Left ventricle myocardium inferior (tissue), 1 donor: ENCODE measurements at regions not wholly inside any gene's neighbourhood (a gene's known extent, or its start where the extent isn't known, plus 50 kb on each side); places are given as distances from the start of the nearest gene placed in this dataset.
"Not testable (repeated sequence)": the region's sequence is repeated elsewhere in the genome, so short reads cannot be mapped to it uniquely, and the experiment has no call there.

ENCODE experiments used
- DNase-seq: peaks from one replicate; pipeline ENCODE4 v3.0.0-alpha.2; 2020
- H3K27ac ChIP-seq: fragments of 200-600 bp; replicated peaks from 2 replicates; pipeline ENCODE4 v1.8.0; 2021
- H3K27me3 ChIP-seq: fragments of 200-600 bp; 2 replicates; pipeline ENCODE4 v1.8.0; 2021; ENCODE audit warnings: low read depth
- H3K36me3 ChIP-seq: fragments of 200-600 bp; 2 replicates; pipeline ENCODE4 v1.8.0; 2021
- H3K4me1 ChIP-seq: fragments of 200-600 bp; 2 replicates; pipeline ENCODE4 v1.8.0; 2021
- H3K4me3 ChIP-seq: fragments of 200-600 bp; 2 replicates; pipeline ENCODE4 v1.8.0; 2021; ENCODE audit warnings: mild to moderate bottlenecking, moderate library complexity
- H3K9me3 ChIP-seq: fragments of 200-600 bp; replicated peaks from 2 replicates; pipeline ENCODE4 v1.8.0; 2021
- CTCF ChIP-seq: fragments of 200-600 bp; IDR thresholded peaks from 2 replicates; pipeline ENCODE4 v1.8.0; 2021; ENCODE audit warnings: antibody characterized with exemption, mild to moderate bottlenecking, borderline replicate concordance
- intact Hi-C: fragments of 100-400 bp; cut with micrococcal nuclease; formaldehyde crosslinking; loops from one replicate; pipeline ENCODE4 v1.11.0; 2022
- donor health status: DM: no; HTN: yes; CAD: no; lungs with severe emphysema.

DNA sequence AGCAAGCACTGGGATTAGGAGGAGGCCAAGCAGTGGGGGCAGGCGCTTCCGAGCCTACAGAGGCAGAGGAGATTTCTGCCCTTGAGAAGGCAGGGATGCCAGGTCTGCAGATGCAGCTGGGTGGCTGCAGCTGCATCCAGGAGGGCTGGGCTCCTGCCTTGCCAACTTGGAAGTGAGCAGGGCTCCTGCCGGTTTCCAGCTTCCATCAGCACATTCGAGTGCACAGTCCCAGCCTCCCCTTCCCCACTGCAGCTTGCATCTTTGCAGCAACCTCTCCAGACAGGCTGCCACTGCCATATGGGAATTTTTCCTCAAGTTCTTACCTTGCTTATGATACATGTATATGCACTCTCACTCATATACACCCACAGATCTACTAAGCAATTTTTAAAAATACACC is 1234.3 kb upstream of the B3GALT2 start:
- Histone ChIP-seq H3K36me3 (no peaks in the 10 kb centered on the region), H3K27me3 (no peaks in the 10 kb centered on the region), H3K27ac (no peak overlapping the region), H3K4me1 (no peaks in the 10 kb centered on the region), H3K4me3 (no peak overlapping the region), H3K9me3 (peaks cover 33% of the 10 kb centered on the region)
- intact Hi-C loops = no loop called here
- no peak for TF ChIP-seq CTCF
- no peak for DNase-seq

DNA sequence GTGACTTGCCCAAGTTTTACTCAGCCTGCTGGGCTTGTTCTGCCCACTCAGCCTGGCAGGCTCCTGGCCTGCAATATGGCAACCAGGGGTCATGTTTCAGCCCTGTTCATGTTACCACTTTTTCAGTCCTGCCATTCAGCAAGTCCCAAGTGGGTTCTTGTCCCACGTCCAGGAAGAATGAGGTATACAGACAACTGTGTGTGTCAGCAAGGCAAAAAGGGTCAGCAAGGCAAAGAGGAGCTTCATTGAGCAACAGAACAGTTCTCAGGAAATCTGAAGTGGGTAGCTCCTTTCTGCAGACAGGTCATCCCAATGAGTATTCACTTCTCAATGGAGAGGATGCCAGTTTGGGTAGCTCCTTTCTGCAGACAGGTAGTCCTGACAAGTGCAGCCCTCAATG is 1233.3 kb upstream of the B3GALT2 start:
- no peak for DNase-seq
- intact Hi-C loops = no loop called here
- Histone ChIP-seq H3K4me3 (no peak overlapping the region), H3K9me3 (peaks cover 43% of the 10 kb centered on the region), H3K27me3 (no peaks in the 10 kb centered on the region), H3K36me3 (no peaks in the 10 kb centered on the region), H3K27ac (no peak overlapping the region), H3K4me1 (no peaks in the 10 kb centered on the region)
- TF ChIP-seq CTCF = no peak

GRCh38 chr1:194410756-194411155 is 1224.3 kb upstream of the B3GALT2 start:
- no peaks in the 10 kb centered on the region for H3K36me3 ChIP-seq
- no peak for TF ChIP-seq CTCF
- no peak overlapping the region for H3K27ac ChIP-seq
- H3K27me3 ChIP-seq = no peaks in the 10 kb centered on the region
- peaks cover 21% of the 10 kb centered on the region for H3K9me3 ChIP-seq
- H3K4me1 ChIP-seq = no peaks in the 10 kb centered on the region
- DNase-seq = no peak
- no peak overlapping the region for H3K4me3 ChIP-seq
- intact Hi-C loops = no loop called here

- DNase-seq, H3K4me3 ChIP-seq, H3K36me3 ChIP-seq, H3K27ac ChIP-seq, H3K9me3 ChIP-seq, H3K4me1 ChIP-seq, H3K27me3 ChIP-seq, intact Hi-C loops: not testable (repeated sequence)
Observed at GRCh38 chr1:194407238-194407637, 1220.8 kb upstream of the B3GALT2 start.

DNA sequence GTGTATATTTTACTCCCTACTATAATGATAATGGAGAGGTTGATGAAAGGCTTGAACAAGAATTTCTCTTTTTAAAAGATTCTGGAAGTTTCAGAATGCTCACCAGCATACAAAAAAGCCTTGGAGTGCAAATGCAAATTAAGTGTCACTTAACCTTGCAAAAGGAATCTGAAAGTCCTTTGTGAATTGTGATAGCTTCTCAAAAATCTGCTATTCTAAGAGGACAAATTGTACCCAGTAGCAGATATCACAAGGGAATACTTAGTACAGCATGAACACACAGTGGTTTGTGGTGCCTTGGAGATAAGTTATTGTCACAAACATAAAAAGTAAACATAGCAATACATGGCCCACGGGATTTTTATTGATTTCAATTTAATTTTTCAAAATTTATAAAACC is 1208.3 kb upstream of the B3GALT2 start:
- Histone ChIP-seq H3K27me3 (no peaks in the 10 kb centered on the region), H3K4me3 (no peak overlapping the region), H3K36me3 (no peaks in the 10 kb centered on the region), H3K4me1 (peaks cover 4% of the 10 kb centered on the region), H3K27ac (no peak overlapping the region), H3K9me3 (peaks cover 18% of the 10 kb centered on the region)
- intact Hi-C loops = no loop called here
- no peak for DNase-seq
- TF ChIP-seq CTCF = no peak

- Histone ChIP-seq H3K4me3 (no peak overlapping the region), H3K36me3 (no peaks in the 10 kb centered on the region), H3K4me1 (no peaks in the 10 kb centered on the region), H3K27me3 (no peaks in the 10 kb centered on the region), H3K27ac (no peak overlapping the region), H3K9me3 (peaks cover 12% of the 10 kb centered on the region)
- intact Hi-C loops = no loop called here
- TF ChIP-seq CTCF = no peak
- no peak for DNase-seq
Observed at GRCh38 chr1:194387531-194387930, 1201.1 kb upstream of the B3GALT2 start.
